ENCODE measurements at regions not wholly inside any gene's neighbourhood (a gene's known extent, or its start where the extent isn't known, plus 50 kb on each side); places are given as distances from the start of the nearest gene placed in this dataset.
"Not testable (repeated sequence)": the region's sequence is repeated elsewhere in the genome, so short reads cannot be mapped to it uniquely, and the experiment has no call there.

GRCh38 chr13:54082309-54082708, 1053.7 kb downstream of the OLFM4 start:
- not testable (repeated sequence) for H3K36me3 ChIP-seq (ENCODE audit: control insufficient read depth, insufficient read depth, low read length); H3K9ac ChIP-seq (ENCODE audit: low read depth, low read length); H3K4me1 ChIP-seq (ENCODE audit: control insufficient read depth, insufficient read depth, low read length); H3K9me3 ChIP-seq (ENCODE audit: control insufficient read depth, insufficient read depth, low read length); H3K4me3 ChIP-seq (ENCODE audit: low read depth, low read length); H3K27me3 ChIP-seq (ENCODE audit: control insufficient read depth, insufficient read depth, low read length); H3K27ac ChIP-seq (ENCODE audit: low read depth, low read length)

GRCh38 chr13:54091884-54092283, 1063.3 kb downstream of the OLFM4 start:
- no peak overlapping the region for H3K4me3 ChIP-seq (ENCODE audit: low read depth, low read length)
- H3K9ac ChIP-seq (ENCODE audit: low read depth, low read length): no peak overlapping the region
- no peaks in the 10 kb centered on the region for H3K36me3 ChIP-seq (ENCODE audit: control insufficient read depth, insufficient read depth, low read length)
- no peaks in the 10 kb centered on the region for H3K9me3 ChIP-seq (ENCODE audit: control insufficient read depth, insufficient read depth, low read length)
- H3K27ac ChIP-seq (ENCODE audit: low read depth, low read length): no peak overlapping the region
- no peaks in the 10 kb centered on the region for H3K4me1 ChIP-seq (ENCODE audit: control insufficient read depth, insufficient read depth, low read length)
- H3K27me3 ChIP-seq (ENCODE audit: control insufficient read depth, insufficient read depth, low read length): no peaks in the 10 kb centered on the region

GRCh38 chr13:54092686-54093085, 1064.1 kb downstream of the OLFM4 start:
- no peaks in the 10 kb centered on the region for H3K9me3 ChIP-seq (ENCODE audit: control insufficient read depth, insufficient read depth, low read length)
- no peak overlapping the region for H3K27ac ChIP-seq (ENCODE audit: low read depth, low read length)
- no peak overlapping the region for H3K4me3 ChIP-seq (ENCODE audit: low read depth, low read length)
- H3K36me3 ChIP-seq (ENCODE audit: control insufficient read depth, insufficient read depth, low read length): no peaks in the 10 kb centered on the region
- no peaks in the 10 kb centered on the region for H3K27me3 ChIP-seq (ENCODE audit: control insufficient read depth, insufficient read depth, low read length)
- H3K4me1 ChIP-seq (ENCODE audit: control insufficient read depth, insufficient read depth, low read length): no peaks in the 10 kb centered on the region
- no peak overlapping the region for H3K9ac ChIP-seq (ENCODE audit: low read depth, low read length)

GRCh38 chr13:54110597-54110996, 1082.0 kb downstream of the OLFM4 start:
- H3K9me3 ChIP-seq (ENCODE audit: control insufficient read depth, insufficient read depth, low read length): no peaks in the 10 kb centered on the region
- peaks cover 12% of the 10 kb centered on the region; the same call in 1 of the 2 replicates for H3K4me1 ChIP-seq (ENCODE audit: control insufficient read depth, insufficient read depth, low read length)
- no peaks in the 10 kb centered on the region for H3K27me3 ChIP-seq (ENCODE audit: control insufficient read depth, insufficient read depth, low read length)
- H3K9ac ChIP-seq (ENCODE audit: low read depth, low read length): no peak overlapping the region
- H3K4me3 ChIP-seq (ENCODE audit: low read depth, low read length): no peak overlapping the region
- no peak overlapping the region for H3K27ac ChIP-seq (ENCODE audit: low read depth, low read length)
- no peaks in the 10 kb centered on the region for H3K36me3 ChIP-seq (ENCODE audit: control insufficient read depth, insufficient read depth, low read length)

- peaks cover 11% of the 10 kb centered on the region for H3K4me1 ChIP-seq (ENCODE audit: control insufficient read depth, insufficient read depth, low read length)
- H3K4me3 ChIP-seq (ENCODE audit: low read depth, low read length): no peak overlapping the region
- no peaks in the 10 kb centered on the region for H3K27me3 ChIP-seq (ENCODE audit: control insufficient read depth, insufficient read depth, low read length)
- no peaks in the 10 kb centered on the region for H3K9me3 ChIP-seq (ENCODE audit: control insufficient read depth, insufficient read depth, low read length)
- H3K27ac ChIP-seq (ENCODE audit: low read depth, low read length): no peak overlapping the region
- H3K36me3 ChIP-seq (ENCODE audit: control insufficient read depth, insufficient read depth, low read length): peaks cover 33% of the 10 kb centered on the region
- no peak overlapping the region for H3K9ac ChIP-seq (ENCODE audit: low read depth, low read length)
Measured at GRCh38 chr13:54124700-54125099, 1096.1 kb downstream of the OLFM4 start.

GRCh38 chr13:54130931-54131330, 1102.3 kb downstream of the OLFM4 start:
- H3K9ac ChIP-seq (ENCODE audit: low read depth, low read length); H3K27me3 ChIP-seq (ENCODE audit: control insufficient read depth, insufficient read depth, low read length); H3K9me3 ChIP-seq (ENCODE audit: control insufficient read depth, insufficient read depth, low read length); H3K27ac ChIP-seq (ENCODE audit: low read depth, low read length): not testable (repeated sequence)
- peak overlapping the region; percentile 61; the same call in 1 of the 2 replicates for H3K4me3 ChIP-seq (ENCODE audit: low read depth, low read length)
- H3K36me3 ChIP-seq (ENCODE audit: control insufficient read depth, insufficient read depth, low read length): peaks cover 13% of the 10 kb centered on the region
- H3K4me1 ChIP-seq (ENCODE audit: control insufficient read depth, insufficient read depth, low read length): peaks cover 24% of the 10 kb centered on the region

GRCh38 chr13:54131433-54131832, 1102.8 kb downstream of the OLFM4 start:
- Histone ChIP-seq H3K9ac (ENCODE audit: low read depth, low read length) (0 out of 2 replicates have a peak overlapping the region, but pooled peaks have one; percentile 18), H3K4me3 (ENCODE audit: low read depth, low read length) (peak overlapping the region; percentile 61; the same call in 1 of the 2 replicates), H3K4me1 (ENCODE audit: control insufficient read depth, insufficient read depth, low read length) (peaks cover 21% of the 10 kb centered on the region)
- H3K36me3 ChIP-seq (ENCODE audit: control insufficient read depth, insufficient read depth, low read length); H3K27me3 ChIP-seq (ENCODE audit: control insufficient read depth, insufficient read depth, low read length); H3K27ac ChIP-seq (ENCODE audit: low read depth, low read length); H3K9me3 ChIP-seq (ENCODE audit: control insufficient read depth, insufficient read depth, low read length): not testable (repeated sequence)

GRCh38 chr13:54132127-54132526, 1103.5 kb downstream of the OLFM4 start:
- H3K9me3 ChIP-seq (ENCODE audit: control insufficient read depth, insufficient read depth, low read length); H3K36me3 ChIP-seq (ENCODE audit: control insufficient read depth, insufficient read depth, low read length); H3K27me3 ChIP-seq (ENCODE audit: control insufficient read depth, insufficient read depth, low read length): not testable (repeated sequence)
- peak overlapping the region; percentile 40; the same call in 1 of the 2 replicates for H3K9ac ChIP-seq (ENCODE audit: low read depth, low read length)
- H3K4me3 ChIP-seq (ENCODE audit: low read depth, low read length): peak overlapping the region; percentile 61
- peak overlapping the region; percentile 8 for H3K27ac ChIP-seq (ENCODE audit: low read depth, low read length)
- peaks cover 14% of the 10 kb centered on the region for H3K4me1 ChIP-seq (ENCODE audit: control insufficient read depth, insufficient read depth, low read length)

GRCh38 chr13:54132720-54133119, 1104.1 kb downstream of the OLFM4 start:
- peaks cover 13% of the 10 kb centered on the region for H3K4me1 ChIP-seq (ENCODE audit: control insufficient read depth, insufficient read depth, low read length)
- not testable (repeated sequence) for H3K27me3 ChIP-seq (ENCODE audit: control insufficient read depth, insufficient read depth, low read length); H3K36me3 ChIP-seq (ENCODE audit: control insufficient read depth, insufficient read depth, low read length); H3K9me3 ChIP-seq (ENCODE audit: control insufficient read depth, insufficient read depth, low read length)
- peak overlapping the region; percentile 61 for H3K27ac ChIP-seq (ENCODE audit: low read depth, low read length)
- peak overlapping the region; percentile 61 for H3K4me3 ChIP-seq (ENCODE audit: low read depth, low read length)
- H3K9ac ChIP-seq (ENCODE audit: low read depth, low read length): peak overlapping the region; percentile 40; the same call in 1 of the 2 replicates

- Histone ChIP-seq H3K4me1 (ENCODE audit: control insufficient read depth, insufficient read depth, low read length) (peaks cover 13% of the 10 kb centered on the region), H3K27me3 (ENCODE audit: control insufficient read depth, insufficient read depth, low read length) (no peaks in the 10 kb centered on the region), H3K9ac (ENCODE audit: low read depth, low read length) (no peak overlapping the region), H3K27ac (ENCODE audit: low read depth, low read length) (no peak overlapping the region), H3K4me3 (ENCODE audit: low read depth, low read length) (no peak overlapping the region), H3K9me3 (ENCODE audit: control insufficient read depth, insufficient read depth, low read length) (no peaks in the 10 kb centered on the region), H3K36me3 (ENCODE audit: control insufficient read depth, insufficient read depth, low read length) (no peaks in the 10 kb centered on the region; the same call in 1 of the 2 replicates)
Measured at GRCh38 chr13:54133746-54134145, 1105.1 kb downstream of the OLFM4 start.

- H3K9me3 ChIP-seq (ENCODE audit: control insufficient read depth, insufficient read depth, low read length): no peaks in the 10 kb centered on the region
Measured at GRCh38 chr13:54144828-54145227, 1116.2 kb downstream of the OLFM4 start.

GRCh38 chr13:54150851-54151250, 1122.2 kb downstream of the OLFM4 start:
- Histone ChIP-seq H3K4me1 (ENCODE audit: control insufficient read depth, insufficient read depth, low read length) (peaks cover 14% of the 10 kb centered on the region), H3K27me3 (ENCODE audit: control insufficient read depth, insufficient read depth, low read length) (no peaks in the 10 kb centered on the region), H3K27ac (ENCODE audit: low read depth, low read length) (no peak overlapping the region), H3K9ac (ENCODE audit: low read depth, low read length) (no peak overlapping the region), H3K9me3 (ENCODE audit: control insufficient read depth, insufficient read depth, low read length) (no peaks in the 10 kb centered on the region), H3K4me3 (ENCODE audit: low read depth, low read length) (no peak overlapping the region), H3K36me3 (ENCODE audit: control insufficient read depth, insufficient read depth, low read length) (no peaks in the 10 kb centered on the region)

More at GRCh38 chr13:54144828-54145227, 1116.2 kb downstream of the OLFM4 start:
- no peaks in the 10 kb centered on the region for H3K36me3 ChIP-seq (ENCODE audit: control insufficient read depth, insufficient read depth, low read length)
- H3K4me3 ChIP-seq (ENCODE audit: low read depth, low read length): no peak overlapping the region
- H3K27me3 ChIP-seq (ENCODE audit: control insufficient read depth, insufficient read depth, low read length): no peaks in the 10 kb centered on the region
- H3K27ac ChIP-seq (ENCODE audit: low read depth, low read length): no peak overlapping the region
- H3K4me1 ChIP-seq (ENCODE audit: control insufficient read depth, insufficient read depth, low read length): peaks cover 16% of the 10 kb centered on the region
- no peak overlapping the region for H3K9ac ChIP-seq (ENCODE audit: low read depth, low read length)
